ENCODE measurements at regions not wholly inside any gene's neighbourhood (a gene's known extent, or its start where the extent isn't known, plus 50 kb on each side); places are given as distances from the start of the nearest gene placed in this dataset.

DNA sequence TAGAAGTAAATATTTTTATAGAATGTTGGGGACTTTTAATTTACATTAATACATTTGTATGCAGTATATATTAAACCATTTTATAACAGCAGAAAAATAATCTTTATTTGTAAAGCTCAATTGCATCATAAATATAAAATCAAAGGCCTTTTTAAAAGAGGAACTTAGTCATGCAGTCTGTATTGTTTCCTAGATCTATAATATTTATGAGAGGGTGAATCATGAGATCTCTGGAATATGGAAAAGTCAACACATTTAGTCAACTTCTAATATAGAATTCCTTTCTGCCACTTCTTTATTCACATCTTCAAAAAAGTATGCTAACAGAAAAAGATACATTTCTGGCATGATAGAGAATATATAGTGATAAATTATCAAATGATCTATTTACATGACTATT lies 410.3 kb upstream of the ZNF385D start:
- no peak overlapping the region for H3K4me3 ChIP-seq
- intact Hi-C loops (cut with DNase I, micrococcal nuclease): no loop called here
- ATAC-seq (no peak), DNase-seq (no peak)
- no peaks in the 10 kb centered on the region for H3K36me3 ChIP-seq (ENCODE audit: low read depth)
- H3K9me3 ChIP-seq: no peaks in the 10 kb centered on the region
- no peak for TF ChIP-seq CTCF (IDR thresholded peaks at IDR 0.05)
- H3K4me1 ChIP-seq (ENCODE audit: low read depth): peaks cover 5% of the 10 kb centered on the region

GRCh38 chr3:22170370-22170769 lies 419.4 kb upstream of the ZNF385D start:
- H3K4me1 ChIP-seq (ENCODE audit: low read depth): no peaks in the 10 kb centered on the region
- no peak for TF ChIP-seq CTCF (IDR thresholded peaks at IDR 0.05)
- H3K4me3 ChIP-seq: no peak overlapping the region
- intact Hi-C loops (cut with DNase I, micrococcal nuclease): no loop called here
- ATAC-seq: no peak
- H3K9me3 ChIP-seq: peaks cover 4% of the 10 kb centered on the region
- no peak for DNase-seq
- H3K36me3 ChIP-seq (ENCODE audit: low read depth): no peaks in the 10 kb centered on the region

DNA sequence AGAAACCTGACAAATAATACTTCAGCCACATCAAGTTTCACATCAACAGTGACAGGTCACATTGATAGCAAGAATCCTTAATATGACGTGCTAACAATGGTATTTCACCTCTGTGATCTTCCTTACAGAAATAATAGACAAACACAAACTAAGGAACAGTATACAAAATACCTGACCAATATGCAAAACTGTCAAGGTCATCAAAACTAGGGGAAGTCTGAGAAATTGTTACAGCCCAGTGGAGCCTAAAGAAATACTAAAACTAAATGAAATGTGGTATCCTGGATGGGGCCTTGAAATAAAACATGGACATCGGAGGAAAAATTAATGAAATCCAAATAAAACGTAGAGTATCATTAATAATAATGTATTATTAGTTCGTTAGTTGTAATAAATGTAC lies 422.0 kb upstream of the ZNF385D start:
- no peaks in the 10 kb centered on the region for H3K9me3 ChIP-seq
- H3K36me3 ChIP-seq (ENCODE audit: low read depth): no peaks in the 10 kb centered on the region
- intact Hi-C loops (cut with DNase I, micrococcal nuclease): no loop called here
- TF ChIP-seq CTCF (IDR thresholded peaks at IDR 0.05): no peak
- ATAC-seq (no peak), DNase-seq (no peak)
- no peak overlapping the region for H3K4me3 ChIP-seq
- H3K4me1 ChIP-seq (ENCODE audit: low read depth): no peaks in the 10 kb centered on the region

GRCh38 chr3:22175947-22176346 lies 424.9 kb upstream of the ZNF385D start:
- intact Hi-C loops (cut with DNase I, micrococcal nuclease): no loop called here
- no peaks in the 10 kb centered on the region for H3K36me3 ChIP-seq (ENCODE audit: low read depth)
- no peak for ATAC-seq
- no peaks in the 10 kb centered on the region for H3K4me1 ChIP-seq (ENCODE audit: low read depth)
- H3K4me3 ChIP-seq: no peak overlapping the region
- H3K9me3 ChIP-seq: no peaks in the 10 kb centered on the region
- TF ChIP-seq CTCF (IDR thresholded peaks at IDR 0.05): no peak
- no peak for DNase-seq

DNA sequence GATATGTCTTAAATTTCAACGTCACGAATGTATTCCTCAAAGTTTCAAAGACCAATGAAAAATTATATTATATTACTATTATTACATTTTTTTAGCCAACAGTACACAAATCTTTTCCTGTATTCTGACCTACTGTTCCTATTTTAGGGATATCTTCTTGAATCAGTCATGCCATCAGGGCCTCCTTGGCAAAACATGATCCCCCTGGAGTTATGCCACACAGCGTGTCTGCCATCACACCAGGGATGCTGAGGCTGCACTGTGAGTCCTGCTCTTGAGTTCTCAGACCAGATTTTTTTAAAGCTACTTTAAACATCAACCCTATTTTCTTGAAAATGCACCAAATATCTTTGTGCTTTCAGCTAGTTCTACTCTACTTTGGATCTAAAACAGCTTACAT lies 425.9 kb upstream of the ZNF385D start:
- DNase-seq (no peak), ATAC-seq (no peak)
- H3K9me3 ChIP-seq: no peaks in the 10 kb centered on the region
- H3K4me3 ChIP-seq: no peak overlapping the region
- intact Hi-C loops (cut with DNase I, micrococcal nuclease): no loop called here
- no peaks in the 10 kb centered on the region for H3K4me1 ChIP-seq (ENCODE audit: low read depth)
- no peak for TF ChIP-seq CTCF (IDR thresholded peaks at IDR 0.05)
- no peaks in the 10 kb centered on the region for H3K36me3 ChIP-seq (ENCODE audit: low read depth)

GRCh38 chr3:22189616-22190015 lies 438.6 kb upstream of the ZNF385D start:
- Histone ChIP-seq H3K4me3 (no peak overlapping the region), H3K4me1 (ENCODE audit: low read depth) (no peaks in the 10 kb centered on the region), H3K9me3 (no peaks in the 10 kb centered on the region), H3K36me3 (ENCODE audit: low read depth) (no peaks in the 10 kb centered on the region)
- no peak for ATAC-seq
- TF ChIP-seq CTCF (IDR thresholded peaks at IDR 0.05): no peak
- intact Hi-C loops (cut with DNase I, micrococcal nuclease): no loop called here
- no peak for DNase-seq

Data from mucosa of descending colon (tissue), 3 donors.